ENCODE measurements at regions not wholly inside any gene's neighbourhood (a gene's known extent, or its start where the extent isn't known, plus 50 kb on each side); places are given as distances from the start of the nearest gene placed in this dataset.

- no peak for DNase-seq (ENCODE audit: extremely low read depth in 1 of 11, low read depth in 9 of 11, low spot score in 4 of 11)
These were observed 147.6 kb downstream of the C16orf95 start for GRCh38 chr16:87169509-87169995.

DNA sequence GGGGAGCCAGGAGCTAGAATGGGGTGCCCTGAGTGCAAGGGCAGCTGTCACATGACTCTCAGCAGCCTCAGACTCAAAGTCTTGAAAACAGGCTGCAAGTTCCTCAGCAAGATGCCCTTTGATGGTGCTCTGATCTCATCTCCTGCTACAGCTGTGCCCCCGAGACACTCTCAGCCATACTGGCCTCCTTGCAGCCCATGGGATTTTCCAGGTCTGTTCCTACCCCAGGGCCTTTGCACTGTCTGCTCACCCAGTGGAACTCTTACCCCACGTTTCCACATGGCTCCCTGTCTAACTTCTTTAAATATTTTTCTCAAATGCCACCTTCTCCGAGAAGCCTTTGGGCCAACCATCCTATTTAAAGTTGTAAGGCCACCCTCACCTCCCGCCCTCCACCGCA lies 146.9 kb downstream of the C16orf95 start:
- DNase-seq (ENCODE audit: extremely low read depth in 1 of 11, low read depth in 9 of 11, low spot score in 4 of 11): no peak

GRCh38 chr16:87171723-87172122 lies 145.5 kb downstream of the C16orf95 start:
- no peak for DNase-seq (ENCODE audit: extremely low read depth in 1 of 11, low read depth in 9 of 11, low spot score in 4 of 11)

DNA sequence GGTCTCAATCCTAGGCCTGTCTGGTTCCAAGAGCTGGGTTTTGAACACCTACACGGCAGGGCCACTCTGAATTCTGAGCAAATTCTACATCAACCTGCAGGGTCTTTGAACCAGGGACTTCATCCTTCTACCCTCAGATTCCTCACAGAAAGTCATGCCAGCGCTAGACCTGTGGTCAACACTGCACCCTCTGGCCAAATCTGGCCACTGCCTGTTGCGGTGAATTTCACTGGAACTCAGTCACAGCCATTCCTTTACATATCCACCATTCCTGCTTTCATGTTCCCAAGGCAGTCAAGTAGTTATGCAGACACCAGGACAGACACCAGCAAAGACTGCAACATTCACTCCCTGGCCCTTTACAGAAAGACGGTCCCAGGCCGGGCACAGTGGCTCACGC lies 144.6 kb downstream of the C16orf95 start:
- no peak for DNase-seq (ENCODE audit: extremely low read depth in 1 of 11, low read depth in 9 of 11, low spot score in 4 of 11)

DNA sequence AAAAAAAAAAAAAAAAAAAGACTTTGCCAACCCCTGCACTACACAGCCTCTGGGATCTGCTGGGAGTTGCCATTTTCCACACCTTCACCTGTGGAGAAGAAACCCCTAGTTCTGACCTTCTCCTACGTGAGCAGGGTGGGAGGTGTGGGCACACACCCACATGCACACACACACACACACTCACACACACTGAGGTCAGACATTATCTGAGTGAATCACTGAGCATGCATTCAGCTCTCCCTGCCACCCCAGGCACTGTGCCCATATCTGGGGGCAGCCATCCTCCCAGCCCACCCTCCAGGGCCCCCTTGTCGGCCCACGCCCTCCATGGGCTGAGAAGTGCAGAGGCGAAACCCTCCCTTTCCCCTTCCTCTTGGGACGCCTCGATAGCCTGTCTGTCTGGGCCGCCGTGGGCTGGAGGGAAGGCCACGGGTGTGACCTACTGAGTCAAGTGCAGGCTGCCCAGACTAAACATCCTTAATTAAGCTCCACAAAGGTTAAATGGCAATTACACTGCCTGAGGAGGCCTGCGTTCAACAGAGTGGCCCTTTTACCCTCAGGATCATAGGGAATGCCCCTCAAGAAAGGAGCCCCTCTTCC lies 143.8 kb downstream of the C16orf95 start:
- no peak for DNase-seq (ENCODE audit: extremely low read depth in 1 of 11, low read depth in 9 of 11, low spot score in 4 of 11)

DNA sequence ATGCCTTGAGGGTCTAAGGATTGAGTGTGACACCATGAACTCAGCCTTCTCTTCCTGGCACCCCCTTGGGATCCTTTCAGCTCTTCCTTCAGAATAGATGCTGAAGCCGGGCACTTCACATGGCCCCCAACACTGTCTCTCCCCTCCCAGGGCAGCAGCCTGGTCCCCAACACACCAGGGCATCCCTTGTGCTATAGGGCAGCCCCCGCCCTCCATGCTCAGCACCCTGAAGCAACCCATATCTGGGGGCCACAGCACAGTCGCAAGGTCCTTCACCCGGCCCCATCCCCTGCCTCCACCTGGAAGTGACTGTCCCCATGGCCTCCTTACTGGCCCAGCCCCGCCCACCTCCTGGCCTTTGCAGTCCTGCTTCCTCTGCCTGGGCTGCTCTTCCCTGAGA lies 143.1 kb downstream of the C16orf95 start:
- DNase-seq (ENCODE audit: extremely low read depth in 1 of 11, low read depth in 9 of 11, low spot score in 4 of 11): no peak

- no peak for DNase-seq (ENCODE audit: extremely low read depth in 1 of 11, low read depth in 9 of 11, low spot score in 4 of 11)
These were observed 140.5 kb downstream of the C16orf95 start for GRCh38 chr16:87176735-87177134.

DNA sequence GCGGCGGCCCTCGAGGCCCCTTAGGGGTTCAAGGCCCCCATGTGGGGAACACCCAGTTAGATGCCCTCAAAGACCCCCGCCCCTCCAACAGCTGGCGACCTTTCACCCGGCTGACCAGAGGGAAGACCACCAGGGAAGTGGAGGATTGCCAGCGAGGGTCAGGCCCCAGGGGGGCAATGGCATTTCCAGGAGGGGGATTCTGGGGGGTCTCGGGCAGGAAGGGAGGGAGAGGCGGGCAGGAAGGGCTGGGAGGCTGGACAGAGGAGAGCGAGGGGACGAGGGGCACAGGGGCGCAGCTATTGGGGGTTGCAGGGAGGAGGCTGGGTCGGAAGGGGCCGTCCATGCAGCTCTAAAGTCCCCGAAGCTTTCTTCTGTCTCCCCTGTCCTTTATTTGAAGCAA lies 139.5 kb downstream of the C16orf95 start:
- peak in 2 of 11 donors; percentile 25 to 34 for DNase-seq (ENCODE audit: extremely low read depth in 1 of 11, low read depth in 9 of 11, low spot score in 4 of 11)

GRCh38 chr16:87178177-87178863 lies 138.9 kb downstream of the C16orf95 start:
- peak in 5 of 11 donors; percentile 38 to 61 (median 58) for DNase-seq (ENCODE audit: extremely low read depth in 1 of 11, low read depth in 9 of 11, low spot score in 4 of 11)

DNA sequence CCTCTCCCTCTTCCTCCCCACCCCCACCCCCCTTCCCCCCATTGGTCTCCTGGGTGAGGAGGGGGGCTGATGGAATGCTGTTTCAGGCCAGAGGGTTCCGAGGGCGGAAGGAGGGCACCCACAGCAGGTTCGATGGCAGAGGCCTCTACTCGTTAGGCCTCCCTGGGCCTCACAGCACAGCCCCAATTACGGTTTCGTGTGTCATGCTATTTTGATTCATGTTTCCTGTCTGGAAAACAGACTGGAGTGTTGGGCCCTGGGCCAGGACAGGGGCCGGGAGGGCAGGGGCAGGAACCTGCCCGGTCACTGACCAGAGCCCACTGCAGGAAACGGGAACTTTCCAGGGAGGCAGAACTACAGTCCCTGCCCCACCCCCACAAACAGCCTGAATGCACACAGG lies 138.2 kb downstream of the C16orf95 start:
- DNase-seq (ENCODE audit: extremely low read depth in 1 of 11, low read depth in 9 of 11, low spot score in 4 of 11): peak in 5 of 11 donors; percentile 49 to 68 (median 60)

- no peak for DNase-seq (ENCODE audit: extremely low read depth in 1 of 11, low read depth in 9 of 11, low spot score in 4 of 11)
These were observed 137.1 kb downstream of the C16orf95 start for GRCh38 chr16:87180069-87180468.

DNA sequence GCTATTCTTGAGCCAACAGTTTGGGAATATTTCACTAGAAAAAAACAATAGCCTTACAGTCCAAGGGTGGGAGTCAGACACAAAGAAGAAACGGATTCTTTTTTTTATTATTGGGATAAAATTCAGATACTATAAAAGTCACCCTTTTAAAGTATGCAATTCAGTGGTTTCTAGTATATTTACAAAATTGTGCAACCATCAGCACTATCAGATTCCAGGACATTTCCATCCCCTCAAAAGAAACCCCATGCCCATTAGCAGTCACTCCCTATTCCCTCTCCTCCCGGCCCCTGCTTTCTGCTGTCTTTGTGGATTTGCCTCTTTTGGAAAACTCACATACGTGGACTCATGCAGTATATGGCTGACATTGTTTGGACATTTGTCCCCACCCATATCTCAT lies 134.4 kb downstream of the C16orf95 start:
- no peak for DNase-seq (ENCODE audit: extremely low read depth in 1 of 11, low read depth in 9 of 11, low spot score in 4 of 11)

GRCh38 chr16:87183647-87184046 lies 133.5 kb downstream of the C16orf95 start:
- DNase-seq (ENCODE audit: extremely low read depth in 1 of 11, low read depth in 9 of 11, low spot score in 4 of 11): no peak

DNA sequence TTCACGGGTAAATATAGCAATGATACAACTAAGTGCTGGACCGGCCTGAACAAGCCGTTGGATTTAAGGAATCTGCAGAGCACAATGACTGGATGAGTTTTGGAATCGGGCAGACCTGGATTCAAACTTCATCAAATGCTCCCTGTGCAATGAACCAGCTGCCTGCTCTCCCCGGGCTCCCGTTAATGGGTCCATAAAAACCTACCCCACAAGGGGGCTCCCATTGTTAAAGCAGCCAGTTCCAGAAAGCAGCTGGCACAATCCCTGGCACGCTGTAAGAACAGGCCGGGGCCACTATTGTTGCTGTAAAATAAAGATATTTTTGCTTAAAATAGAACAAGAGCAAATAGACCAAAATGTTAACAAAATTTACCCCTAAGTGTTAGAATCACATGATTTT lies 131.9 kb downstream of the C16orf95 start:
- DNase-seq (ENCODE audit: extremely low read depth in 1 of 11, low read depth in 9 of 11, low spot score in 4 of 11): no peak

DNA sequence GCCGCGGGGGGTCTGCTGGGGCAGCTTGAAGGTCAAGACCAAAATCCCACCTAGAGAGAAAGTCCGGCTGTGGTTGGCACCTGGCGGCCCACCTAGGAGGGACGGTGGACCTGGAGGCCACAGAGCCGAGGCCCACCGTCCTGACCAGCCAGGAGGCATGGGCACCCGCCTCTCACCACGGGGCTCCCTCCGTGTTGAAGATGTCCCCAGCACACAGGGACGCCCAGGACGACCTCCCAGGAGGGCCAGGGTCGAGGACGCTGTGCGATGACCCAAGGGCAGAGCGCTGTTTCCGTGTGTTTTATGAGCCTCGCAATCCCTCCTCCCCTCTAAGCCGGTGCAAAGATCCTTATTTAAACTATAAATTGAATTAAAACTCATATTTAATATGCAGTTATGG lies 131.2 kb downstream of the C16orf95 start:
- DNase-seq (ENCODE audit: extremely low read depth in 1 of 11, low read depth in 9 of 11, low spot score in 4 of 11): no peak

DNA sequence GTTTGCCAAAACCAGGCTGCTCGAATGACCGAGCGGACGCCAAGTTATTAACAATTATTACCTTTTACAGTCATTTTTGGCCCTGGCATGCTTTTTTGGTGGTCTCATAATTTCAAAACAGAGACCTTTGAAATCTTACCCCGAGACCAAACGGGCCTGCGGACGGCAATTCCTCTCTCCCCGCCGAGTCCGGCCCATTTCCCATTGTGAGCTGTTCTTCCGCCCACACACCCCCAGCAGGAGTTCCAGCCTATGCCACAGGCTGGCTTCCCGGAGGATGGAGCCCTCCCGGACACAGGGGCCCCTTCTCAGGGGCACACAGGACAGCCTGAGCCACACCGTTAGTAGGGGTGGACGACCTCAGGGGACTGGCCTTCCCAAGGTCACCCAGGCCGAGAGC lies 130.7 kb downstream of the C16orf95 start:
- no peak for DNase-seq (ENCODE audit: extremely low read depth in 1 of 11, low read depth in 9 of 11, low spot score in 4 of 11)

DNA sequence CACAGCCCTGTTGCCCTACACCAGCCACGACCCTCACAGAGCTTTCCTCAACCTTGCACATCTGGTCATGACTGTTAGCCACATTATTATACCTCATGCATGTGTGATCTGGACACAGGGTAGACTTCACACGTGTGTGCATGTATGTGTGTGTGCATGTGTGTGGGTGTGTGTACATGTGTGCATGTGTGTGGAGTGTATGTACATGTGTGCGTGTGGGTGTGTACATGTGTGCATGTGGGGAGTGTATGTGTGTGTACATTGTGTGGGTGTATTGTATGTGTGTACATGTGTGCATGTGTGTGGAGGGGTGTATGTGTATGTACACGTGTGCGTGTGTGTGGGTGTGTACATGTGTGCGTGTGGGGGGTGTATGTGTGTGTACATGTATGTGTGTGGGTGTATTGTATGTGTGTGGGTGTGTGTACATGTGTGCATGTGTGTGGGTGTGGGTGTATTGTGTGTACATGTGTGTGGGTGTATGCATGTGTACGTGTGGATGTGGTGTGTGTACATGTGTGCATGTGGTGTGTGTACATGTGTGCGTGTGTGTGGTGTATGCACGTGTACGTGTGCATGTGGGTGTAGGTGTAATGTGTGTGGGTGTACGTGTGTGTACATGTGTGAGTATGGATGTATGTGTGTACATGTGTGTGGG lies 130.2 kb downstream of the C16orf95 start:
- DNase-seq (ENCODE audit: extremely low read depth in 1 of 11, low read depth in 9 of 11, low spot score in 4 of 11): no peak

- DNase-seq (ENCODE audit: extremely low read depth in 1 of 11, low read depth in 9 of 11, low spot score in 4 of 11): no peak
These were observed 129.1 kb downstream of the C16orf95 start for GRCh38 chr16:87188104-87188503.

DNA sequence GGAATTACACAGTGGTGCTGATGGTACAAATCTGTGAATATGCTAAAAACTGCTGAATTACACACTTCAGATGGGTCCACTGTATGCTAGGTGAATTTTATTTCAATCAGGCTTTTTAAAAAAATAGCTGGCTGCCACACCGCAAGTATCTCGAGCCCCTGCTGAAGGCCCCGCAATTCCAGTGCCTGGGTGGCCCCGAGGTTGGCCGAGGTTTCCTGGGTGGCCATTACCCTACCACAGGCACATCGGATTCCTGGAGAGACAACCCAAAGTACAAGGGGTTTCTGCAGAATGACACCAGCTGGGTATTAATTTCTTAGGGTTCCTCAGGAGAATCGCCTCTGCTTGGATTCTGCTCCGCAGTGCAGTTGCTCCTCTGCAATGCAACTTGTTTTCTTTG lies 127.8 kb downstream of the C16orf95 start:
- DNase-seq (ENCODE audit: extremely low read depth in 1 of 11, low read depth in 9 of 11, low spot score in 4 of 11): no peak
